ENCODE measurements at regions not wholly inside any gene's neighbourhood (a gene's known extent, or its start where the extent isn't known, plus 50 kb on each side); places are given as distances from the start of the nearest gene placed in this dataset.
"Not testable (repeated sequence)": the region's sequence is repeated elsewhere in the genome, so short reads cannot be mapped to it uniquely, and the experiment has no call there.

- DNase-seq (ENCODE audit: low spot score): no peak
Measured at GRCh38 chr7:79781716-79782115, 328.2 kb upstream of the MAGI2 start.

GRCh38 chr7:79778786-79779770, 325.6 kb upstream of the MAGI2 start:
- DNase-seq (ENCODE audit: low spot score): no peak

- DNase-seq (ENCODE audit: low spot score): no peak
Measured at GRCh38 chr7:79775911-79776310, 322.4 kb upstream of the MAGI2 start.

GRCh38 chr7:79774150-79774549, 320.7 kb upstream of the MAGI2 start:
- DNase-seq (ENCODE audit: low spot score): no peak

GRCh38 chr7:79770970-79771369, 317.5 kb upstream of the MAGI2 start:
- DNase-seq (ENCODE audit: low spot score): no peak

GRCh38 chr7:79770063-79770462, 316.6 kb upstream of the MAGI2 start:
- no peak for DNase-seq (ENCODE audit: low spot score)

GRCh38 chr7:79767876-79768560, 314.6 kb upstream of the MAGI2 start:
- not testable (repeated sequence) for DNase-seq (ENCODE audit: low spot score)

GRCh38 chr7:79767192-79767591, 313.7 kb upstream of the MAGI2 start:
- not testable (repeated sequence) for DNase-seq (ENCODE audit: low spot score)

- no peak for DNase-seq (ENCODE audit: low spot score)
Measured at GRCh38 chr7:79761876-79762429, 308.5 kb upstream of the MAGI2 start.

GRCh38 chr7:79750941-79751340, 297.5 kb upstream of the MAGI2 start:
- DNase-seq (ENCODE audit: low spot score): not testable (repeated sequence)

GRCh38 chr7:79749856-79750255, 296.4 kb upstream of the MAGI2 start:
- DNase-seq (ENCODE audit: low spot score): no peak

- DNase-seq (ENCODE audit: low spot score): no peak
Measured at GRCh38 chr7:79741684-79742083, 288.2 kb upstream of the MAGI2 start.

GRCh38 chr7:79740076-79740475, 286.6 kb upstream of the MAGI2 start:
- no peak for DNase-seq (ENCODE audit: low spot score)

GRCh38 chr7:79739036-79739709, 285.7 kb upstream of the MAGI2 start:
- not testable (repeated sequence) for DNase-seq (ENCODE audit: low spot score)

- no peak for DNase-seq (ENCODE audit: low spot score)
Measured at GRCh38 chr7:79736418-79736817, 283.0 kb upstream of the MAGI2 start.

GRCh38 chr7:79735012-79735411, 281.5 kb upstream of the MAGI2 start:
- DNase-seq (ENCODE audit: low spot score): no peak

- no peak for DNase-seq (ENCODE audit: low spot score)
Measured at GRCh38 chr7:79734181-79734580, 280.7 kb upstream of the MAGI2 start.

GRCh38 chr7:79732535-79732934, 279.1 kb upstream of the MAGI2 start:
- DNase-seq (ENCODE audit: low spot score): no peak

- DNase-seq (ENCODE audit: low spot score): no peak
Measured at GRCh38 chr7:79730971-79731370, 277.5 kb upstream of the MAGI2 start.

- no peak for DNase-seq (ENCODE audit: low spot score)
Measured at GRCh38 chr7:79723833-79724618, 270.6 kb upstream of the MAGI2 start.

GRCh38 chr7:79722217-79722616, 268.8 kb upstream of the MAGI2 start:
- DNase-seq (ENCODE audit: low spot score): no peak

Measured in mucosa of gallbladder (tissue), 1 donor.